Activated CD4-positive, alpha-beta T cell treated with anti-CD3 and anti-CD28 coated beads, Interleukin-2, amount 50 U/mL, for 16 hours (primary cell): ENCODE measurements at regions not wholly inside any gene's neighbourhood (a gene's known extent, or its start where the extent isn't known, plus 50 kb on each side); places are given as distances from the start of the nearest gene placed in this dataset.
"Not testable (repeated sequence)": the region's sequence is repeated elsewhere in the genome, so short reads cannot be mapped to it uniquely, and the experiment has no call there.

Source experiments
- DNase-seq: peaks from one replicate; pipeline ENCODE4 v3.0.0-alpha.2; 2020

DNA sequence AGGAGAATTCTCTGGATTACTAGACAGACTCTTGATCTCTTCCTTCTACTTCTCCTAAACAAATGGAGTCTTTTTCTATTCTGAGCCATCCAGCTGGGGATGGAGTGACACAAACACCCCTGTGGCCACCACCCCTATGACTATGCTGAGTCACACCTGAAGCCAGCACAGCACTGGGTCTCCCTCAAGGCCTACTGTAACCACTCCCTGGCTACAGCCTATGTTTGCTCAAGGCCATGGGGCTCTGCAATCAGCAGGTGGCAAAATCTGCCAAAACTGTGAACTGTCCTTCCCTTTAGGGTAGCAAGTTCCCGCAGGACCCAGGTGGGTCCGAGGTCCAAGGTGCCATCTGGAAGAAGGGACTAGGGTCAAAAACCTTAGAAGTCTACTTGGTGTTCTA lies 132.3 kb downstream of the TINAG start:
- no peak for DNase-seq

DNA sequence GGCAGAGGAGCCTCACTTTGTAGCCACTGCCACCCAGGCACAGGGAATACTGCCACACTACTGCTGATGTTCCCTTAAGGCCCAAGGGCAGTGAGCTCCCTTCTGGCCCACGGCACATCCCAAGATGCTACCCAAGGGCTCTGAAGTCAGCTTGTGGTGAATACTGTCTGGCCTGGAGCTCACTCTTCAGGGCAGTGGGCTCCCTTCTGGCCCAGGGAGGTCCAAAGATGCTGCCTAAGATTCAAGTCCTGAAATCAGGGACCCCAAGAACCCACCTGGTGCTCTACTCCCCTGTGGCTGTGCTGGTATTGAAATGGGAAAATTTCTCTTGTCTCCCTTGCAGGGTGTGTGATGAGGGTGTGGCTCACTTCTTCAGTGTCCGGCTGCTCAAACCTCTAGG lies 132.8 kb downstream of the TINAG start:
- DNase-seq, result no peak

DNA sequence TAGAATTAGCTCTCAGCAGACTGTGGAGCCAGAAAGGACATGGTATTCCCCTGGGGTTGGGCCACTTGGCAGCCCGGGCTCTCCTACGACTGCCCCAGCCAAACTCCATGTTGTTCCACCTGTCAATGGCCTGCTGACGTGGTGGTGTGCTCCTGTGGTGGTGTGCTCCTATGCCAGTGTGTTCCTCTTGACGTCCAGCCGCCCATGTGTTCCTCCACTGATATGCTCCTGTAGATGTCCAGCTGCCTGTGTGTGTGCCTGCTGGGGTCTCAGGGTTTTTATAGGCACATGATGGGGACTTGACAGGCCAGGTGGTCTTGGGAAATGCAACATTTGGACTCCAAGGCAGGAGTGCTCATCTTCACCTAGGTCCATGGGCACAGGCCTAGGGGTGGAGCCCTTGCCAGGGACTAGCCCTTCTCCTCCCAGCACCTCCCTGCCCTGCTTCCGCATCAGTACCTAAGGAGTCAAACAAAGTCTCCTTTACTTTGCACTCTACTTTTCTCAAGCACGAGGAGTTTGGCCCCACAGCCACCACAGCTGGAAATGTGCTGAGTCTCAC lies 133.5 kb downstream of the TINAG start:
- no peak for DNase-seq

DNA sequence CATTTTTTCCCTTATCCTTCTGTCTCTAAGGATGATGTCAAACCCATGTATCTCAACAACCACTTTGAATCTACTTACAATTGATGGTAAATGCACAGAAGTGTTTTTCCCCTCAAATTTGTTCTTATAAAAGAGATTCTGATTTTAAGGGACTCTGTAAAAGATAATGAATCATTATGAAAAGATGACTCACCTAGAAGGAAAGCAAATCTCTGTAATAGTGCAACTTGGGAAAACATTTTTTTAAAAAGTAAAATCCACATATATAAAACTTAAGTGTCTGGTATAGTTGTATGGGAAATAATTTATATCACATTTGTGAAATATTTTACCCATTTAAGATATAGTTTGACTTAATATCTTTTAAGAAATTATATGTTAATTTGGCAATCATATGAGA lies 137.0 kb downstream of the TINAG start:
- no peak for DNase-seq

DNA sequence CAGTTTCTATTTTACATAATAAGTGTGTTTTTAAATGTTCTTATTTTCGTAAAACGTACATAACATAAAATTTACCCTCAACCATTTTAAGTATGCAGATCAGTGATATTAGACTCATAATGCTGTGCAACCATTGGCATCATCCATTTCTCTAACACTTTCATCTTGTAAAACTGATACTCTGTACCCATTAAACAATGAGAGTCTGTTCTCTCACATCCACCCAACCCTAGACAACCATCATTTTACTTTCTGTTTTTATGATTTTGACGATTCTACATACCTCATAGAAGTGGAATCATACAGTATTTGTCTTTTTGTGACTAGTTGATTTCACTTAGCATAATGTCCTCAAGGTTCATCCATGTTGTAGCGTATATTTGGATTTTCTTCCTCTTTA lies 140.4 kb downstream of the TINAG start:
- DNase-seq, result no peak

DNA sequence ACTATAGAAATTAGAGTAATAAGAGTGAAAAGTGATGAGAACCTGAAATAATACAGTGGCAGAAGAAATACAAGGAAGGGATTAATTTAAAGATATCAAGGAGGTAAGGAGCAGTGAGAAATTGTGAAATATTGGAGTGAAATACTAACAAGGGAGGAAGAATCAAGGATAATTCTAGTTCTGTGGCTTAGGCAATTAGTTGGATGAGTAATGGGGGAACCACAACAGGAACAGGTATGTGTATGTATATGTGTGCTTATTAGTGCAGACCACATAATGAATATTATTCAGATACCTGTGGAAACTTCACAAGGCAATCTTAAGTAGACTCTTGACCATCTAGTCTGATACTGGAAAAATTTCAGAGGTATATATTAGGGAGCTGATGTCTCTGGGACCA lies 143.3 kb downstream of the TINAG start:
- DNase-seq, result no peak

DNA sequence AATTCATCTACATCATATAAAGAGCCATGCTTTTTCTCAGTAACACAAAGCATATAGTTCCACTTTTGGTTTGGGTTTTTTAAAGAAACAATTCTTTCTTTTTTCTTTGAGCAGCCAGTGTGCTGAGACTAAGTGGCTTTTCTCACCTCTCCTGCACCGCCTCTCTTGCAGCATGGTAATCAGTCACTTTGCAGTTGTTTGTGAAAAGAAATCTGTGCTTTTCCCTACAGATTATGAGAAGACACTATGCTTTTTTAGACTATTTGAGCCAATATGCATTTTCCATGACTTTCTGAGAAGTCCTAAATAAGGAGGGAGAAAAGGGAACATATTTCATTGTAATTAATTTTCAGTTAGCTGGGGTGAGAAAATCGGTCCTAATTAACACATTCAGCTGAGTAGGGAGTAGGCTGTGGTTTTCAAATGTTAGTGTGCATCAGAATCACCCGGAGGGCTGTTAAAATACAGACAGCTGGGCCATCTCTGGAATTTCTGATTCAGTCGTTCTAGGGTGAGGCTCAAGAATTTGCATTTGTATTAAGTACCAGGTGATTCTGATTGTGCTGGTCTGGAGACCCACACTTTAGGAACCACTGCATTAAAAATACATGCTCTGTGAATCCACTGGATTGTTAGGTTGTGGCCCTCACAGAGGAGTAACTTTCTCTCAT lies 155.2 kb downstream of the TINAG start:
- no peak for DNase-seq

DNA sequence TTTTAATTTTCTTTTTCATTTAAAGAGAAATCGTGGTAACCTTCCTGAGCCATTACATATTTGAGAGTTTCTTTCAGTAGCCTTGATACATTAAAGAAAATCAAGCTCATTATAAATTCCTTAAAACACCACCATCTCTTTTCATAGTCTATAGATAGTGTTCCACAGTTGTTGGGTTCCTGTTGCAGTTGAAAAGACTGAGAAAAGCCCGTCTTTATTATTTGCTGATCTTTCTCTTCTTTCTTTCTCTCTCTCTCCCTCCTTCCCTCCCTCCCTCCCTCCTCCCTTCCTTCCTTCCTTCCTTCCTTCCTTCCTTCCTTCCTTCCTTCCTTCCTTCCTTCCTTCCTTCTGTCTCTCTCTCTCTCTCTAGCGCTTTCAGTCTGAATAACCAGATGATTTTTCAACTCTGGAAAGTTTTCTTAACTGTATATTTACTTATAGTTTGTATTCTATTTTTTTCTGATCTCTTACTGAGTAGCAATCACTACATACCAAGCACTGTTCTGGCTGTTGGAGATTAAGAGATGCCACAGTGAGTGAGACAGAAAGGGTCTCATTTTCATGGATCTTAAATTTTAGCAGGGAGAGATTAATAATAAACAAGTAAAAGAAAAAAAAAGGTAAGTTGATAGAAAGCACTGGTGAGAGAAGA lies 157.5 kb downstream of the TINAG start:
- no peak for DNase-seq

DNA sequence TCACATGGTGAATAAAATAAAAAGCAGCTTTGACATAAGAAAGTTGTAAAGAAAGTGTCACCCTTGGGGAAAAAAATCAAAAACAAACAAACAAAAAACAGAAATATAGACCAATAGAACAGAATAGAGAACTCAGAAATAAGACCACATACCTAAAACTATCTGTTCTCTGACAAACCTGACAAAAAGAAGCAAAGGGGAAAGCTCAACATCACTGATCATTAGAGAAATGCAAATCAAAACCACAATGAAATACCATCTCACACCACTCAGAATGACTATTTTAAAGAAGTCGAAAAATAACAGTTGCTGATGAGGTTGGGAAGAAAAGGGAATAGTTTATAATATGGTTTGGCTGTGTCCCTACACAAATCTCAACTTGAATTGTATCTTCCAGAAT lies 159.1 kb downstream of the TINAG start:
- DNase-seq, result no peak

DNA sequence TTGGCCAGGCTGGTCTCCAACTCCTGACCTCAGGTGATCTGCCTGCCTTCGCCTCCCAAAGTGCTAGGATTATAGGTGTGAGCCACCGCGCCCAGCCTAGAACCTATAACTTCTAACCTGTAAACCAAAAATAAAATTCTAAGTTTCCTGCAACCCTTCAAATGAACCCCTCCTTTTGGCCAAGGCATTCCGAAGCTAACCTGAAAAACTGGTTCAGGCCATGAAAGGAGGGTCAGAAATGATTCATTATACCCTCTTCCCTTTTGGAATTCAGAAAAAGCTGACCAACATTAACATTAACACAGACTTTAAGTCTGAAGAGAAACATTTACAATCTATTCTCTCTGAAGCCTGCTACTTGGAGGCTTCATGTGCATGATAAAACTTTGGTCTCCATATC lies 165.1 kb downstream of the TINAG start:
- no peak for DNase-seq

DNA sequence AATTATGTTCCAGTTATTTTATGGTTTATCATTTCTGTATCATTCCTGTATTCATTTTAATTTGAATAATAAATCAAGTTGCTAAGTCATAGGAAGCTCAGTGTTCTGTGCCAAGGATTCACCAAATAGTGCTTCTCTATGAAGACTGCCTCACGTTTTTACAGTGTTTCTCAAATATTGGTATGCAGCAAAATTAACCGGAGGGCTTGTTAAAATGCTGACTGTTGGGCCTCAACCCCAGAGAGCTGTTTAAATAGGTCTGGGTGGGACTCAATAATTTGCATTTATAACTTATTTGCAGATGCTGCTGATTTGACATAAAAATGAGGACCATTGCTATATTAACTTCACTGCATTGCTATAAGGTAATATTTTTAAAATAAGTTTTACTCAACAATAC lies 166.7 kb downstream of the TINAG start:
- no peak for DNase-seq

DNA sequence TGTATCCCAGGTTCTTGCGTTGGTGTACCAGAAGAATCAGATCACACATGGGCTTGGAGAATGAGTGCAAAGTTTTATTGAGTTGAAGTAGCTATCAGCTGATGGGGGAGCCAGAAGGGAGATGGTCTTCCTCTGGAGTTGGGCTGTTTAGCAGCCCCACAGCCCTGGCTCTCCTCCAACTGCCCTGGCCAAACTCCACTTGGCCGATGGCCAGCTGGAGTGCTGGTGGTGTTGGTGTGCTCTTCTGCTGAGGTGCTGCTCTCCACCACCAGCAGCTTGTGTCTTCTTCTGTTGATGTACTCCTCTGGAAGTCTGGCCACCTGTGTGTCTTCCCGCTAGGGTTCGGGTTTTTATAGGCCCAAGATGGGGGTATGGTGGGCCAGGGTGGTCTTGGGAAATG lies 172.8 kb downstream of the TINAG start:
- DNase-seq, result no peak

DNA sequence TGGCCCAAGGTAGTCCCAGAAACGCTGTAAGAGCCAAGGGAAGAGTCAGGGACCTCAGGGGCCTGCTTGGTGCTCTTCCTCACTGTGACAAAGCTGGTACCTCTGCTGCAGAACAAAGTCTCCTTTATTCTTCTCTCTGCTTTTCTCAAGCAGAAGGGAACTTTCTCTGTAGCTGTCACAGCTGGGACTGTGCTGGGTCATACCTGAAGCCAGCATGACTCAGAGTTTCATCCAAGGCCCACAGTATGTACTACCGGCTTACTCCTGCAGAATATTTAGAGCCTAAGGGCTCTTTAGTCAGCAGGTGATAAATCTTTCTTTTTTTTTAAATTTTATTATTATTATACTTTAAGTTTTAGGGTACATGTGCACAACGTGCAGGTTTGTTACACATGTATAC lies 183.2 kb downstream of the TINAG start:
- no peak for DNase-seq

DNA sequence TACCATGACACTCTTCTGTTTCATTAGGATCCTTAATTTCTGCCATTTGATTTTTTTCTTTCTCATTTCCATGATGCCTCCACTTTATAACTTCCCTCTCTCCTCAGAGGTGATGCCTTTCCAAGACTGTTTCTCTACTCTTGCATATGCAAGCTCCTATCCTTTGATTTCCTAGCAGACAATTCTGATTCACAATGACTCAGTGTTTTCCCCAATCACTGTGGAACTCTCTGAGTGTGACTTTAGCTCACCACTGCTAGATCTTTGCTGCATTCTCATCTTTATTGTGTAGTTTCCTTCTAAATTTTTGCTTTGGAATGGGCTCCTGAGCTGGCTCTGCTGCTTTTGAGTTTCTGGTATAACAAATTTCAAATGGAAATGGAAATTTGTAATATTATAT lies 184.9 kb downstream of the TINAG start:
- DNase-seq, result no peak

DNA sequence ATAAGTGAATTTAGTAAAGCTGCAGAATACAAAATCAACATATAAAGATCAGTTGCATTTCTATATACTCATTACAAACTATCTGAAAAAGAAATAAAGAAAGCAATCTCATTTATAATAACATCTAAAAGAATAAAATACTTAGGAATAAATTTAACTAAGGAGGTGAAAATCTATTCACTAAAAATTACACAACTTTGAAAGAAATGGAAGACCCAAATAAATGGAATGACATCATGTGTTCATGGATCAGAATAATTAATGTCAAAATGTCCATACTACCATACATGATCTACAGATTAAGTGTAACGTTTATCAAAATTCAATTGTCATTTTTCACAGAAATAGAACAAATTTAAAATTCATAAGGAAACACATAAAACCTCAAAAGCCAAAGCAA lies 194.9 kb downstream of the TINAG start:
- no peak for DNase-seq

DNA sequence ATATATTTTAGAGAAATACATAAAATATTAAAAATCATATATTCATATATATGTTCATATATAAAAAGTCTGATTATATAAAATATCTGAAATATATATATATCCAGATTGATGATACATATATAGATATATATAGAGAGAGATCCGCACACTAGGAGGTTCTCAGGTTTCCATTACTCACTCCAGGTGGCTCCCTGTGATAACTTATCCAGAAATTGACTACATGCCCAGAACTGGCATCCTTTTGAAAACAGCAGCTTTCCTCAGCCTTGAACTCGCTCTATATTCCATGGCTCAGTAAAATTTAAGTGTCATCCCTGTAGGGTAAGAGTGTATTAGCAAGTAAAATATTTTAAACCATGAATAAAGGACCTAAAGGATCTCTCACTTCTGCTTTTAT lies 206.8 kb downstream of the TINAG start:
- DNase-seq, result no peak

DNA sequence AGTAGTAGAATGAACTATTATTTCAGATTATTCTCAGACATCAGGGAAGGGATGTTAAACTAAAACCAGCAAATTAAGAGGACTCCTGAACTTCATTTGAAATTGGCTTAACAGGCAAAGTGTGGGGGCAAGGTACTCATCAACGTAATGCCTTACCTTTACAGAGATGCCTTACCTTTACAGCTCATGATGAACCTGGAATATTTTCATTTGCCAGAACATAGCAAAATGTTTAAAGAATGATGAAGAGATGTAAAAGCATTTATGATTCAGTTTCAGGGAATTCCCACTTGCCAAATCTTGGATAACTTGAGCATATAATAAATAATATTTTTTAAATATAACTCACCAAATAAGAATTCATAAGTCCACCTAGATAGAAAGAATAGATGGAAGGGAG lies 207.5 kb downstream of the TINAG start:
- DNase-seq, result no peak

DNA sequence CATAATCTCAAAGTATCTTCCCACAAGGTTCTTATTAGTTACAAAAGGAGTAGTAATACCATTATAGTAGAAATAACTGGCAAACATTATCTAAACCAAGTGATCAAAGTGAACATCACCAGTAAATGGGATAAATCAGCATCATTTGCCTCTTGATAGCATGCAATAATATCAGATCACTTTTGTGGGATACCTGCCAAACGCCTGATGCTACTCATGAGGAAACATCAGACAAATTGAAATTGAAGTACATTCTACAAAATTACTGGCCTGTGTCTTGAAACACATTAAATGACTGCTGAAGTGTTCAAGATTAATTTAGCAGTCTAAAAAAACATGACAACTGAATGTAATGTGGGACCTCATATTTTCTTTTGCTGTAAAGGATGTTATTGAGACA lies 208.1 kb downstream of the TINAG start:
- DNase-seq, result no peak

DNA sequence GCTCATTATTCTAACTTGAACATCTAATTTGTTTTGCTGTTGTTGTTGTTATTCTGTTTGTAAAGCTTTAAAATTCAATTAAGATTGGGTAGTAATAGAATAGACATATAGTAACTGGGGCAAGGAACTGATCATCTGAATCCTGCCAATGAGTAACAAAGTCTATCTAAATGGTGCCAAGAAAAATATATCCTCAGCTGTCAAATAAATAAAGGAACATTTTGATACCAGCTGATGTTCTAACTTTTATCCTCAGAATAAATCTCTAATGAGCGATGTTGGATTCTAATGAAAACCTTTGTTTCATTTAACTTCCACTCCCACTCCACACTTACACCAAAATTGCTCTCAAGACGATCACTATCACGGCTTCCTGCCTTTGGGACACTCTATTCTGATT lies 210.9 kb downstream of the TINAG start:
- no peak for DNase-seq

DNA sequence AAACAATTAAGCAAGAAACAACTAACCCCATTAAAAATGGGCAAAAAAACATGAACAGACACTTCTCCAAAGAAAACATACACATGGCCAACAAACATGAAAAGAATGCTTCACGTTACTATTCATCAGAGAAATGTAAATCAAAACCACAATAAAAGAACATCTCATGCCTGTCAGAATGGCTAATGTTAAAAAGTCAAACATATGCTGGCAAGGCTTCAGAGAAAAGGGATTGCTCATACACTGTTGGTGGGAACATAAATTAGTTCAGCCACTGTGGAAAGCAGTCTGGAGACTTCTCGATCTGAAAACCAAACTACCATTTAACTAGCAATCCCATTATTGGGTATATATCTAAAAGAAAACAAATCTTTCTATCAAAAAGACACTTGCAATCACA lies 217.5 kb downstream of the TINAG start:
- no peak for DNase-seq

DNA sequence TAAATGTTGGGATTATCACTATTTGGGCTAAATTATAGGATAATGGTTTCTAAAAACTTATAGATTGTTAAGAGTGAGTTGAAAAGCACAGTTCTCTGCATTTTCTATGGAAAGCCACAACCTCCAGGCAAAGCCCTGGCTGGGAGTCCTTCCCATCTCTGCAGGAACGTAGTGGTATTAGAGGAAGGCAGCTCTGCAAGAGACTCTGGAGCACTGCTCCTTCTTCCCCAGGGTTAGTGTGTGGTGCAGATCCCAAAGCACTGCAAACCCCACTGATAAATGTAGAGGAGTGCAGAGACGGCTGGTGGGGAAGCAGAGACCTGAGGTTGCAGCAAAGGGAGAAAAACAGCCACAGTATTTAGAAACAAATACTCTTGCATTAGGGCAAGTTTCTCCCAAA lies 225.3 kb downstream of the TINAG start:
- no peak for DNase-seq

DNA sequence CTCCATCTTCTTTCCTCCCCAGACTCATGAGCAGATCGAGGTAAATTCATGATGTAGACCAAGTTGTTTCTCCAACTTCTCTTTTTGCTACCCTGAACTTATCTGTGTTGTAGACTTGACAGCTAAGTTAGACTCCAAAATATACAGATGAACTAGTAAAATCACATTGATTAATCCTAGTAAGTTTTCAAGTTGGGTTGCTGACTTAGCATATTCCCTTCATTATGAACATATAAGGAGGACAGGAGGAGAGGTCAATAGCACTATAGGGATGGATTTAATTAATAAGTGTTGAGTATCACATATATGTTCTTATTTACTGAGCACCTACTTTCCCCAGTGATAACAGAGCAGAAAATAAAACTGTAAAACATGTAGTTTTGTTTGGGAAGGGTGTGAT lies 227.3 kb downstream of the TINAG start:
- DNase-seq, result no peak

DNA sequence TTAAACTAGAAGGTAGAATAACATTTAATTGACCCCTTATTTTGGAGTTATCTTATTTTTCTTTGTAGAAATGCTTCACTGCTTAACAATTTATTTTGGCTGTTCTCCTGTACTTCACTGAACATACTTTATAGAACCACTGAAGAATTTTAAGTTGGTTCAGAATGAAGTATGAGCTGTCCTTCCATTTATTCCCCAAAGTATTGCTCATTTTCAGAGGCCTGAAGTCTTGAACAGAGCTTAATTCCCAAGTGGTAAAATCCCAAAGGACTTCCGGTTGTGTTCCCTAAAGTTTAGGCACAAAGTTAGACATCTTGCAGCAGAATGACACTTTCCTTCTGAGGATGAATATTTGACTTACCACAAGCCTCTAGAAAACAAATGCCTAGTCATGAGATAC lies 233.3 kb downstream of the TINAG start:
- no peak for DNase-seq

DNA sequence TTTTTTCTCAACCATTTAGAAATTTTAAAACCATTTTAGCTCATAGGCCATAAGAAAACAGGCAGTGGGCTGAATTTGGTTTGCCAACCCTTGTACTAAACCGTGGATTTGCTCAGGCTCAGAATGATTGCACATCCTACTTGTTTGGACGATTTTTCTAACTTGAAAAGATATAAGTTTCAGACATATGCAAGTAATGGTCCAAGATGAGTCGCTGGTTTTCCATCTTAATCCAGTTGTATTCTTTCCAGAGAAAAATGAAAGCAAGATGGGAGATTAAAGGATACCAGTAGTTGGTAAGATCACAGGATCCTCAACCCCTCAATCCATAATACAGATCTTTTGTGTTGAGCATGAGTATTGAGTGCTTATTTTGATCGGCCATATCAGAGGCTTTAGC lies 250.9 kb downstream of the TINAG start:
- DNase-seq, result no peak

DNA sequence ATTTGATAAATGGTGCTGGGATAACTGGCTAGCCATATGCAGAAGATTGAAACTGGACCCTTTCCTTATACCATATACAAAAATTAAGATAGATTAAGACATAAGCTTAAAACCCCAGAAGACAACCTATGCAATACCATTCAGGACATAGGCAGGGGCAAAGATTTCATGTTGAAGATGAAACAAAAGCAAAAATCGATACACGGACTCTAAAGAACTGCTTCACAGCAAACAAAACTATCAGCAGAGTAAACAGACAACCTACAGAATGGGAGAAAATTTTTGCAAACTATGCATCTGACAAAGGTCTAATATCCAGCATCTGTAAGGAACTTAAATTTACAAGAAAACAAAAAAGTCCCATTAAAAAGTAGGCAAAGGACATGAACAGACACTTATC lies 255.9 kb downstream of the TINAG start:
- not testable (repeated sequence) for DNase-seq
